SKM-1 treated with dmso at 0.1 percent for 144 hours (cell line): ENCODE measurements at regions not wholly inside any gene's neighbourhood (a gene's known extent, or its start where the extent isn't known, plus 50 kb on each side); places are given as distances from the start of the nearest gene placed in this dataset.

Experiments
- DNase-seq: peaks from one replicate; lab custom pipeline; 2025; ENCODE audit not compliant: unreplicated experiment; lab: John Stamatoyannopoulos, UW

DNA sequence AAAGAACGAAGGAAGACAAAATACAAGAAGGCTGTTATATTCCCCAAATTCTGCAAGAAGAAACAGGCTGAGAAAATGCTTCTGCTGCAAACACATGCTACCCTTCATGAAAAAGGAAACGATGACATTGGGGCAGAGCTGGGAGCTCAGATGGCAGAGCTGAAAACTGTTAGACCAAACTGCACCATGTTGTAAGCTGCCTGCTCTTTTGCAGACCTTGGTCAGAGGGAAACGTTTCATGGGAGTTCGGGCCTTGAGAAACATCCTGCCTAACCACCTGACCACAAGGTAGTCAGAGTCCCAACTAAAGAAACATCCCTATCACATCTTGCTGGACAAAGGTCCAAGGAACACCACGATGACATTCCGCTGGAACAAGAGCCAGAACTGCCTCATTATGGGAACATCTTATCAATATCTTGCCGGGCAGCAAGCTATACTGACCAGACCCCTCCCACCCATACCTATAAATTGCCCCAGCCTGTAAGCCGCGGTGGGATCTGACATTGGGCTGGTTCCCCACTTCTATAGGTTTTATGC, 110.7 kb upstream of the CTSC start:
- DNase-seq = peak; percentile 19

DNA sequence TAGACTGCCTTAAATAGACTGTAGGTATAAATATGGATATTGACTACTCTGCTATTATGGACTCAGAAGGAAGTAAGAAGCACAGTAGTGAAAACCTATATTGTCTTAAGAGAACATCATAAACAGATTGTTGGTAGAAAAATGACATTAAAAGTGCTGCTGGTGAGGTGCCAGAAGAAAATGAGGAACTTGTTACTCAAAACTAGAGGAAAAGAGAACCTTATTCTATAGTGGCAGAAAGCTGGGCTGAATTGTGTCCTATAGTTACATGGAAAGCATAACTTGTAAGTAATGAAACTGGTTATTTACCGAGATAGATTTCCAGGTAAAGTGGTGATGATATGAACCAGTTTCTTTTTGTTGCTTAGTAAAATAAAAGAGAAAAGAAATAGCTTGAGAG, 109.7 kb upstream of the CTSC start:
- peak; percentile 57 for DNase-seq

DNA sequence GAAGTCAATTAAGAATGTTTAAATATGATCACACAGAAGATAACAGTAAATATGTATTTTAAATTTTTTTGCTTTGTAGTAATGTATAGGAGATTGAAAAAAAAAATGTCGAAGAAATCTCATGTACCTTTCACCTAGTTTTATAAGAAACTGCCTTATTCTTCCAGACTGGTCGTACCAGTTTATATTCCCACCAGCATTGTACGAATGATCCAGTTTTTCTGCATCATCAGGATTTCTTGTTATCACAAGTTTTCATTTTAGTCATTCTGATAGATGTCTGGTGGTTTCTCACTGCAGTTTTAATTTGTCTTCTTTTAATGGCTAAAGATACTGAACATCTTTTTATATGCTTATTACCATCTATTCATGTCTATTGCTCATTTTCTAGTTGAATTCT, 101.8 kb upstream of the CTSC start:
- no peak for DNase-seq

DNA sequence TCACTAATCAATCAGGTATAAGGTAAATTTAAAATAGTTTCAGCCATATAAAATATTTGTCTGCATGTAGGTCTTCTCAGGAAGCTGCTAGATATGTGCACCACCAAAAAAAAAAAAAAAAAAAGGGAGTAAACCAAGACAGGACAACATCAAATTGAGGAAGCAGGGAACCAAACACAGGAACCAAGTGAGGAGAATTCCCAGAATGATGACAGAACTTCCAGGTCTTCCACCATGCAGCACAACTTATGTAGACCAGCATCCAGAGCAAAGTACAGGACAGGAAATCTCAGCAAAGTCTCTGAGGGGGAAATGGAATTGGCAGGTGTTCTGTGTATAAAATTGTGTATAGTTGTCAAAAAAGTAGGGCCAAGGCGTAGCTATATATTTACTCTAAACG, 101.2 kb upstream of the CTSC start:
- no peak for DNase-seq

DNA sequence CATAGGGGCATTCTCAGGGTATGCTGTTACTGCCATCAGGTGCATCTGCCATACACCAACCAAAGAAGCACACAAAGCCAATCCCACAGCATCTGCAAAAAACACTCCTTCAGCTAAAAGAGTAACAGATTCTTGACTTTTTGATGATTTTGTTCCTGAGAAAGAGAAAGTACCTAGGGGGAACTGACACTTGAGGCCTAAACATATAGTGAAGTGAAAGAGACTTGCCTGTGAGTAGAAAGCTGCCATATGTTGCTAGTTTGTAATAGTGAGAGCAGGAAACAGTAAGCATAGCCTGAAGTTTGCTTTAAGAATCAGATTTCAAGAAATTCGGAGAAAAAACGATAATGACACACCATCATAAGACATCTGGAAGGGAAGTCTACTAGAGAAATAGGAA, 97.9 kb upstream of the CTSC start:
- DNase-seq = no peak

DNA sequence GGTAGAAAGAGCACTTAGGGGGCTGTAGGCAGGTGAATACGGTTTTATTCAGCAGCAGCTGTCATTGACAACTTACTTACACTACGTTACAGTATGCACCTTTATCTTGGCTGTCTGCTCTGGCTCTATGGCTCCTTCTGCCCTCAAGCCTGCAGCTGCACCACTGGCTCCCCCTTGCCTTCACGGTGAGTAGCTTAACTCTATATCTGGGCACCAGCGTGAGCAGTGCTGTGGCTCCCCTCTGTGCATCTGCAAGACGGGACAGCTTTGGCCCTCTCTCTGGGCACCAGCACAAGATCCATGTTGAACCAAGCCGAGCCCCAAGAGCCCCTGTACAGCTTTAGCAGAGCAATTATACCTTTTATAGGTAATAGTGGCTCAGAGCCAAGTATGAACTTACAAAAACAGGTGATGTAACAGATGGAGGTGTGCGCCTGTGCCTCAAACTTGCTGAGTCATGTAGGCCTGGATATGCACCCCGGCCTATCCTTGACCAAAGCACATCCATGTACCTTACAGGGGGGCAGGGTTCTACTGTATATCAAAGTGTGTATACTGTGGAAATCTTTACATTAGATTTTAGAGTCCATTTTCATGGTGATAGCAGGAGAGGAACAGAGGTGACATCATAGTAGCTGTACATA, 96.9 kb upstream of the CTSC start:
- DNase-seq = no peak

DNA sequence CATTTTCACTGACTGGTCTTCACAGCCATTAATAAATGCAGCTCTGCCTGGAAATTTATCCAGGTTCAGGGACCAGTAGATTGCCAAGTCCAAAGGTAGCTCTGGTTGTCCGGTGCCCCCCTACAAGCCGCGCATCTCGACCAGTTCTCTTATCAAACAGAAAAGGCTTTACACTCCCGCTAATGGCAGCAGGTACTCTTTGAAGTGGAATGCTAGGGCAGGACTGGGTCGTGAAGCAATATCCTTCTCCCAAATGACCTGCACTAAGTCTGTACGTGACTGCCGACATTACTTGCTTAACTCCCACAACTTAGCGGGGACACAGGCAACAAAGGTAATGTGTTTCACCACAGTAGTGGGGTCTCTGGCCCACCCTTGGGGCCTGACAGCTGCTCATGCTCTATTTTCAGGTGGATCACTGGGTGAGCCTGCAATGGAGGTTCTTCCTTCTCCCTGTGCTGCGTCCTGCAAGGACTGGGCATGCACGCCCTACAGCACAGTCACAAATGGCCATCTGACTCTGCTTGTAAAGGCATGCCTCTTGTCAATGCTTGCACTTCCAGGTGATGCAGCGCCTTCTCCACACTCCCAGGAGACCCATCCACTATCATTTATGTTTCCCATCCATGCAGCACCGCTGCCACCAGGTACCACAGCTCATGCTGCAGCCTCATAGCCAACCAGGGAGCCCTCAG, 96.1 kb upstream of the CTSC start:
- no peak for DNase-seq

DNA sequence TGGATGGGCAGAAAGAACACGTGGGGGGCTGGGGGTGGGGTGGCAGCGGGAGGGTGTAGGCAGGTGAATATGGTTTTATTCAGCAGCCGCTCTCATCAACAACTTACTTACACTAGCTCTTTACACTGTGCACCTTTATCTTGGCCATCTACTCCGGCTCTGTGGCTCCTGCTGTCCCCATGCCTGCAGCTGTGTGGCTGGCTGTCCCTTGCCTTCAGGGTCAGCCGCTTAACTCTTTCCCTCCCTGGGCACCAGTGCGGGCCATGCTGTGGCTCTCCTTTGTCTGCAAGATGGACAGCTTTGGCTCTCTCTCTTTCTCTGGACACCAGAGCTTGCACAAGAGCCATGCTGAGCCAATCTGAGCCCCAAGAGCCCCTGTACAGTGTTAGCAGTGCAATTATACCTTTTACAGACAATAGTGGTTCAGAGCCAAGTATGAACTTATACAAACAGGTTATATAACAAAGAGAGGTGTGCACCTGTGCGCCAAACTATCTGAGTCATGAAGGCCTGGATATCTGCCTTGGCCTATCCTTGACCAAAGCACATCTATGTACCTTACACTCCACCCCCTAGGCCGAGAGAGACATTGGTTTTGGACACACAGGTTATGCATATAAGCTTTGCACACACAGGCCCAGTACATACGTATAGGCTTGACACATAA, 94.3 kb upstream of the CTSC start:
- no peak for DNase-seq

DNA sequence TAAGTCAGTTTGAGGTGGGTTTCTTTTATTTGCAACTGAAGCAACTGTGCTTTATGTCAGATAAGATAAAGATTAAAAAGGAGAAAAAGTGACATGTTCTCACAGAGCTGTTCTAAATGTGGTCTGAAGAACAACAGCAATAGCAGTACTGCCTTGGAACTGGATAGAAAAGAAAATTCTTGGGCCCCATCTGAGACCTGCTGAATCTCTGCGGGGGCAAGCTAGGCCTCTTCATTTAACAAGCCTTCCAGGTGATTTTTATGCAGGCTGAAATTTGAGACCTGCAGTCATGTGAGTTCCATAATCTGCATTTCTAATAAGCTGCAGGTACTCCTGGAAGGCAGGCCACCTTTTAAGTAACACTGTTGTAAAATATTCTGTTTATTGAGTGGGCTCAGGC, 91.4 kb upstream of the CTSC start:
- no peak for DNase-seq

DNA sequence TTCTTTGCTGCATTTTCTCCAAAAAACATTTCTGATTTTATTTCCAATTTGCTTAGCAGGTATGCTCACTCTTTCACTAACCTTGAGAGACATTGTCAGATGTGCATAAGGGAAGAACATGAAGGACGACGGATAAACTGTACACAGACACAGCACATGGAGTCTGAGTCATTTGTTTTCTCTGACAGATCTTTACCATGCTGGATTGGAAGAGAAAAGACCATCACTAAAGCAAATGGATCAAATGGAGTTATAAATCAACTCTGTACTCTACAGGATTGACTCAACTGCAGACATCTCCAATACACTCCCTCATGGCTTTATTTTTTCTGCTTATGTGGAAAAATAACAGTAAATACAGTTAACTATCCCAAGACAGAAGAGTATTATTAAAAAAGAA, 90.2 kb upstream of the CTSC start:
- DNase-seq = no peak

DNA sequence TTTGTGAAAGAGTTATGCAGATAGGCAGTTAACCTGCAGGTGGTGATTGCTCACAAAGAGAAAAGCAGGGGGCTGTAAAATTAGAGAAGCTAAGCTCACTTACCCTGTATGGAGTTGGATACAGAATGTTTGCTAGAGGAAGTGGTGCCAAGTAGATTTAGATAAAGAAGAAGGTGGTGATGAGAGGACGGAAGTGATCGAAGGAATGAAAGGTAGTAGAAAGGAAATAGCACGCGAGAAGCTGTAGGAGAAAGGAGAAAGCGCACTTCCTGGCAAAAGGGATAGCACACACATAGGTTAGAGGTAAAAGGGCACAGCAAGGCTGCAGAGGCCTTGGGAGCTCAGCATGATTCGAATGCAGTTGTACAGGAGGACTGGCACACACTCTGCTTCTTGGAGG, 87.3 kb upstream of the CTSC start:
- no peak for DNase-seq

DNA sequence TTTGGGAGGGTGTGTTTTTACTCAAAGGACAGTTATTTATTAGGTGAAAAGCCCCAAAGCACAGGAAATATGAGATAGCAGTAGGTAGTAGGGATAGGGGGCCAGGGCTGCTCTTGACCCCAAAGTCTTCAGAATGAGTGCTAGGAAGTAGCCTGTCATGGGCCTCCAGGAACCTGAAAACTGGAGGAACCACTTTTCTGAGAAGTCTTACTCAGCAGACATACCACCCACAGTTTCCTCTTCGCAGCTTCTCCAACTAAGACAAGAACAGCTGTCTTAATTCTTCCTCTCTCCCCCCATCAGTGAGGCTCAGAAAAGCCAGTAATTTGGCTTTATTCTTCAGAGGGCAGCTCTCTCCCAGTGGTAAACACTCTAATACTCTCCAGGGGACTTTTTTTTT, 84.0 kb upstream of the CTSC start:
- peak; percentile 75 for DNase-seq

DNA sequence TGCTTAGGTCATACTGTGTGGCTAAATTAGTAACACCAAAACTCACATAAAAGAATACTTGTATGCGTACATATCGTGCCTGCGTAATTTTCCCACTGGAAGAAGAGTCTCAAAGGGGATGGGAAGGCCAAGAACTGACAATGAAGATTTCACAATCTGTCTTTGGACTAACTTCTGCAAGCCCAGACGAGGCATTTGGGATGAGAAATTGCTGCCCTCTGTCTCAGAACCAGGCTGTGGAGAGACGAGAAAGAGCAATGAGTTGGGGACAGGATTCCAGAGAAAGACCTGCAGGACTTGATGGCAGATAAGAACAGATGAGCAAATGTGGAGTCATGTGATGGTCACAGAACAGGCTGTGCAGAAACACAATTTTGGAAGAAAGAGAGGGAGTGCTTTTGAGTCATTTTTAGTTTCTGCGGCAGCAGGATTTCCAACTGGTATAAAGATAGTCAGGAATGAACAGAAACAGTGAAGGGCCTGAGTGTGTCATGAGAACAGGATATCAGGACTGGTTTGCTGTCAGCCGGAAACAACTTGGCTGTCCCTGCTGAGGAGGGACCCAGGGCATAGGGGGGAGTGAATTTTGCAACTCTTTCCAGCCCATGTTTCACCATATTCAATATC, 82.7 kb upstream of the CTSC start:
- DNase-seq = no peak

DNA sequence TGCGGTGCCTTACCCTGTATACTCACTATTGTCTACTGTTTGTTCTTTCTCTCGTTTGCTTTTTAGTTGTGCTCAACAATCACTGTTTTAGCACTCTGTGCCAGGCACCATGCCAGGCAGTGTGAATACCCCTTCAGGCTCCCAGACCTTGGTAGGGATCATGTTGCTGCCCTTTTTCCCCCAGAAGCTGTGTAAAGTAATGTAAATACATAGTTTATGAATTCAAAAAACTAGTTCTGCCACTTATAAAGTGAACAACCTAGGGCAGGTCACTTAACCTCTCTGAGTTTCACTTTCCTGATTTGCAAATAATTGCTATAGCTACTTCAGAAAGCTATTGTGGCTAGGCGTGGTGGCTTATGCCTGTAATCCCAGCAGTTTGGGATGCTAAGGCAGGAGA, 81.0 kb upstream of the CTSC start:
- DNase-seq = no peak

DNA sequence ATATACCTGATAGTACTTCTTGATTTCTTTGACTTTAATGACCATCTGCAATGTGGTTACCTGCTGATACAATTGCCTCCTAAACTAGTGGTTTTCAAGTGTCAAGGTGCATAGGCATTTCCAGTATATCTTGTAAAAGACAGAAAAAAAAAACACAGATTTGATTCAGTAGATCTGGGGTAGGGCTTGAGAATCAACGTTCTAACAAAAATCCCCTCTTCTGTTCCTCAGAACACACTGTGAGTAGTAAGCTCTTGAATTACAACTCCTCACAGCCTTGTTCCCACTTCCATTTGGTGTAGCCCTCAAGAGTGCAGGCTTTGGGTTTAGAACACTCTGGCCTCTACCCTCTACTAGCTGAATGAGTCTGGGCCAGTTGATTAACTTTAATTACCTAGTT, 78.0 kb upstream of the CTSC start:
- DNase-seq = no peak

DNA sequence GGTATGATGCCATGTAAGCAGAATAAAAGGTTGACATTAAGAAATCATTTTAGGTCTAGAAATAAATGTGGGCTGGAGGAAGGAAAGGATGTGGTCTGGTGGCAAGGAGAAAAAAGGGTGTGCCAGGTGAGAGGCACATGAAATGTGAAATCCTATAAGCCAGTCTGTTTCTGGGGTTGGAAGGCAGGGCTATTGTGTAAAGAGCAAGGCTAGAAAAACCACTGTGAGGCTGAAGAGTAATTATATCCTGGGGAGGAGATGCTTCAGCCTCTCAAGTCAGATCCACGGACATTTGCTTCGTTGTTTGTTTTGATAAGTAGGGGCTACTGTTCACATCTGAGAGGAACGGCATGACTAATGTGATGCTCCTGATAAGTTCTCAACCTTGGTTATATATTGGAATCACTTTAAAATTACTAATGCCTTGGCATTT, 77.5 kb upstream of the CTSC start:
- DNase-seq = peak; percentile 58

DNA sequence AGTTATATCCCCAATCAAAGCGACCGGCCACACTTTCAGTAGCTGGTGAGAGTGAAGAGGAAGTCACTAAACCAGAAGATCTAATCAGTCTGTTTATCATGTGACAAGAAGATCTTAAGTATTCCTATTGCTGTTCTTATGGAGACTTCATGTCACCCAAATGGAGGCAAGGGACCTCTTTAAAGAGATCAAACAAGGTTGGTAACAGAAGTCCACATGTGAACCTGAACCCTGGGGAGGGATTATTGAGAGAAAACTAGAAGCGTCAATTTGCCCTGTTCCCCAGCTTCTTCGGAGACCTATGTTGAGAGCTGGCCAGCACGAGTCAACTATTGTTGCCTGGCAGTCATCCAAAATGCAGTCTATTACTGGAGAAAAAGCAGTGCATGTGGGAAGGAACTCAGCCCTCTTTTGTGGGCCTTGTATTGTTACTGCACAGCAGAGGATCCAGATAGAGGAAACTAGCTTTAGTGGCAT, 76.9 kb upstream of the CTSC start:
- DNase-seq = peak; percentile 64

DNA sequence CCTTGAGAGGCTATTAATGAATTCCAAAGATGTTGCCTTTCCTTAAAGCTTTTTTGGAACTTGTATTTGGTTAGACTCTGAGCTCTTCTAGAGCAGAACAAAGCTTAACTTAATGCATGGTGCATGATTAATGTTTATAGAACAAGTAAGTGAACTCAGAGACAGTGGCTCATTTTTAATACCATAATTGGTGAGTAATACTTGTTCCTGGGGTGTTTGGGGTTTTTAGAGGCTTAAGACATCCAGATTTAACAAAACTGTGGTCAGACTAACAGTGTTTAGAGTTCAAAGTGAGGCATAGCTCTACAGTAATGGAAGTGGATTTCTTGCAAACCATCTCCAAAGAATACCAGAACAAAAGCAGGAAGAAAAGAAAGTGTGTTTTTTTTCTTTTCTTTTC, 73.7 kb upstream of the CTSC start:
- no peak for DNase-seq

DNA sequence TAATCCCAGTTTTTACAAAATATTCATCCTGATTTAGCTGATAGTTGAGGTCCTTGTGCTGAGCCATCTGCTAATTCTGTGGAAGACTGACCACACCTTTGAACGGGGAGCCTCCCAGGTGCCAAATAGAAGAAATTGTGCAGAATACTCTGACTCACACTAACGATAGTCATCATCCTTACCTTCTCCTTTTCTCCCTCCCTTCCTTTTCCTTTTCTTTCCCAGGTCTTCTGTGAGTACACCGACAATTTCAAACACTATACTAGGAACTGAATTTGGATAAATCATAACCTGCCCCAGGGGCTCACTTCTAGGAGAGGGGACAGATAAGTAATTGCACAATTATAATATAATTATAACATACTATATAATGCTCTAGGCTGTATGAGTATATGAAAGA, 73.1 kb upstream of the CTSC start:
- DNase-seq = no peak

DNA sequence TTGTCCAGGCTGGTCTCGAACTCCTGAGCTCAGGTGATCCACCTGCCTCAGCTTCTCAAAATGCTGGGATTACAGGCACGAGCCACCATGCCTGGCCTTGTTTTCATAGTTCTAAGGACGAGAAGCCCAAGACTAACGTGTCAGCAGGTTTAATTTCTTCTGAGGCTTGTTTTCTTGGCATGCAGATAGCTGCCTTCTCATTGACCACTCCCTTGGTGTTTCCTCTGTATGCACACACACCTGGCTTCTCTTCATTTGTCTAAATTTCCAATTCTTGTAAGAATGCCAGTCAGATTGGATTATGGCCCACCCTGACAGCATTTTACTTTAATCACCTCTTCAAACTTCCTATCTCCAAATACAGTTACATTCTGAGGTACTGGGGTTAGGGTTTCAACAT, 72.5 kb upstream of the CTSC start:
- no peak for DNase-seq

DNA sequence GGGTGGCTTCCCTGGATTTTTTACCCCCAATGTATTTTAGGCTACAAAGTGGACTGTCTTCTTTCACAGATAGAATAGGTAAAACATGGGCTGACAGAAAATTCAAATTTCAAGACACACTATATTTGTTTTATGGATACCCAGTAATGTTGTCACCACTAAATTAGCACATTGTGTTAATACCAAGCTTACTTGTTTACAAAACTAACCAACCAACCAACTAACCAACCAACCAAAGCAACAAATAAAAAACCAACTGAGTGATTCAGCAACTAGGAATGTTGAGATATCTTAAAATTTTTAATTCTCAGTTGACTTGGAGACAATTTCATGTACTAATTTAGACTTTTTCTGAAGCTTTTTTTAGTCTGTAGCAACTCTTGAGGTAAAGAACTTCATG, 69.3 kb upstream of the CTSC start:
- DNase-seq = no peak

DNA sequence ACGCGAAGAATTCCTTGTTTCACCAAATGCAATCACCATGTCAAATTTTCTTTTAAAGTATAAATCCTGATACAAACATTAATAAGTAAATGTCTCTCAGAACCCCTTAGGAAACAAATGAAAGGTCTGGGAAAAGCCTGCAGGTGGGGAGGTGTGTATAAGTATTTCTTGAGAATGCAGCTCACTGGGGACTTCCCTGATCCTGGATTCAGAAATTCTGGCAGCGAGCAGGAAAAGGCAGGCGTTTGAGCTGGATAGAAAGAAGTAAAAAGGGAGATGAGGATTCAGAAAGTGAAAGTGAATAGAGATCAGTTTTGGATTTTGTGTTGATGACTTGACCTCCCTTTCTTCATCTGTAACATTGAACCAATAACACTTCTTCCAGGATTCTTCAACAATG, 68.3 kb upstream of the CTSC start:
- no peak for DNase-seq
